Hematopoietic multipotent progenitor cell treated with erythropoietin and hydrocortisone succinate and interleukin-3 and kit ligand, for 4 days (in vitro differentiated cells): ENCODE measurements at regions not wholly inside any gene's neighbourhood (a gene's known extent, or its start where the extent isn't known, plus 50 kb on each side); places are given as distances from the start of the nearest gene placed in this dataset.
"Not testable (repeated sequence)": the region's sequence is repeated elsewhere in the genome, so short reads cannot be mapped to it uniquely, and the experiment has no call there.

Experiments used
- DNase-seq: peaks from one replicate; pipeline ENCODE4 v3.0.0-alpha.2; 2015

GRCh38 chr13:80972857-80973478 is 632.0 kb upstream of the SPRY2 start:
- DNase-seq = no peak

- no peak for DNase-seq
These were observed 624.2 kb upstream of the SPRY2 start for GRCh38 chr13:80965097-80965496.

GRCh38 chr13:80962855-80963254 is 621.9 kb upstream of the SPRY2 start:
- peak; percentile 4 for DNase-seq

- DNase-seq = no peak
These were observed 621.2 kb upstream of the SPRY2 start for GRCh38 chr13:80962173-80962572.

- DNase-seq = no peak
These were observed 616.2 kb upstream of the SPRY2 start for GRCh38 chr13:80957019-80957655.

DNA sequence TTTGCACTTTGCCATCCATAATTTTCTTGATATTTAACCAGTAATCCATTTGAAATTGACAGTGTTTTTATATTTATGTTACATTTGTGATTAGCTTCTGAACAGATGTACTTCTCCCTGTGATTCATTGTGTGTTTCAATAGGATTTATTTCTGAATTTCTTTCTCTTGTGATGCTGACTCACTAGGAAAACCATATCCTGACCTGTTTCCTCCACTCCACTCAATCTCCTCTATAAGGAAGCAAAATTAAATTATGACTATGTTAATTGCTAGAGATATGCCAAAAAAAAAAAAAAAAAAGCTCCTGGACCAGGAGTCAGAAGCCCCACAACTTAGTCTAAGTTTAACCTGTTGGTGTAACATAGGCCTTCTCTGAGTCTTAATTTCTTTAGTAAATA is 614.6 kb upstream of the SPRY2 start:
- no peak for DNase-seq

DNA sequence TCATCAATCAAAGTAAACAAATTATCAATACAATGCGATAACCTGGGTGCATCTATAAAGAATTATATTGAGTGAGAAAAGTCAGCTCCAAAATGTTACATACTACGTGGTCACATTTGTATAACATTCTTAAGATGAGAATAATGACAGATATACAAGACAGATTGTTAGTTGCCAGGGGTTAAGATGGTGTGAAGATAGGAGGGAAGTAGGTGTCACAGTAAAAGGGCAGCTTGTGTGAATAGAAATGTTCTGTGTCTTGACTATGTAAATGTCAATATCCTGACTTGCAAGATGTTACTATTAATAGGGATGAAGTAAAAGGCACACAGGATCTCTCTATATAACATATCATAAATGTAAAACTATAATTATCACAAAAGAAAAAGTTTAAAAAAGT is 611.2 kb upstream of the SPRY2 start:
- DNase-seq = no peak

GRCh38 chr13:80946008-80946802 is 605.3 kb upstream of the SPRY2 start:
- DNase-seq = no peak

DNA sequence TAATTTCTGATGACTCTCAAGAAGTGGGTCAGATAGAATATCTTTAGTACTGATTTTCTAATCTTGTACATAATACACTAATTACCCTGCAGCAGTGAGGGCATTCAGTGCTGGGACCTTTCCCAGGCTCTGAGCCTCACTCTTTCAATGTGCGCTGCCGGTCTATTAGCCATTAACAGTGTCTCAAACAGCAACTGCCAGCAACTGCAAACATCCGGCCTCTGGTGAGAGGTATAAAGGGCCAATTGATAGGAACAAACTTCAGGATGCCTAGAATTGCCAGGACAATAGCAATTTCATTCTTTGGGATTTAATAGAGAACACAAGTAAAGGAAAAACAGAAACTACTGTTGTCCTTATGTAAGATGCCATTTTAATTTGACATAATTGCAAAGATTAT is 604.4 kb upstream of the SPRY2 start:
- DNase-seq = no peak

GRCh38 chr13:80939581-80939980 is 598.7 kb upstream of the SPRY2 start:
- no peak for DNase-seq

DNA sequence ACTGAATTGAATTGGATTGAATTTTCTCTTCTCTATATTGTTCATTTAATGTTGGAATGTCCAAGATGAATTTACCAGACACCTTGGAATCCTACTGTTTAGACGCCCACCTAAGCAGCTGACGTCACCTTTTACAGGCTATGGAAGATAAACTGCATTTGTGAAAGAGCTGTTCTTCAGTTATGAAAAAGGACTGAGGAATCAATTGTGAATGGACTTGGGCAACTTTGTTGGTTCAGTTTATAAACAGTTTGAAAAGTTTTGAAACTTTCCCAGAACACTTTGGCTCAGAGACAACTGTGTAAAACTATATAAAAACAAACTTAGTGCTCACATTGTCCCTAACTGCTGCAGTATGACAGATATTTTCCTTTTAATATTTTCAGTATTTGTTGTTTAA is 590.8 kb upstream of the SPRY2 start:
- DNase-seq = no peak

GRCh38 chr13:80931118-80931517 is 590.2 kb upstream of the SPRY2 start:
- DNase-seq = no peak

GRCh38 chr13:80928241-80928640 is 587.3 kb upstream of the SPRY2 start:
- no peak for DNase-seq

DNA sequence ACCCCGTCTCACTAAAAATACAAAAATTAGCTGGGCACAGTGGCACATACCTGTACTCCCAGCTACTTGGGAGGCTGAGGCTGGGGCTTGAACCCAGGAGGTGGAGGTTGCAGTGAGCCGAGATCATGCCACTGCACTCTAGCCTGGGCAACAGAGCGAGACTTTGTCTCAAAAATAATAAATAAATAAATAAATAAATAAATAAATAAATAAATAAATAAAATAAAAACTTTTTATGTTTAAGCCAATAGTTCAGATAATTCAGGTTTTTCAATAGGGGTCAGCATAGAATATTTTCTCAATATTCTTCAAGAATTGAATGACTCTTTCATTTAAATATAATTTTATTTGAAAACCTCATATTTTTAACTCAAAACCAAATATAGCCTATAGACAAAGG is 585.1 kb upstream of the SPRY2 start:
- DNase-seq = not testable (repeated sequence)

GRCh38 chr13:80924596-80924995 is 583.7 kb upstream of the SPRY2 start:
- DNase-seq = peak; percentile 61

DNA sequence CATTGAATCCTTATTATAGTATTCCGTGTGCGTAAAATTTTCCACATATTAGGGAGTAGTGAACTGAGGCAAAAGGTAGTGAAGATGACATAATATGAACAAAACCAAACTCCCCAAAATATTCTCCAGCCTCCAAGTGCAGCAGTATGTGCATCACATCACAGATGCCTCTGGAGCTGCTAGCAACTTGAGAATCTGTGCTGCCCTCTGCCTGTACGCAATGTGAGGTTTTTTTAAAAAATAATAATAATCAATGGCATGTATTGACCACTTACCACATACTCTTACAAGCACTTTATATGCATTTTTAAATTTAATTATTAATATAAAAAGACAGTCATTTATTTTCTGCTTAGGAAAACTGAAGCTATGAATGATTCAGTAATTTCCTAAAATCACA is 583.0 kb upstream of the SPRY2 start:
- peak; percentile 4 for DNase-seq

GRCh38 chr13:80921971-80922370 is 581.0 kb upstream of the SPRY2 start:
- no peak for DNase-seq

GRCh38 chr13:80921541-80921940 is 580.6 kb upstream of the SPRY2 start:
- DNase-seq = no peak

GRCh38 chr13:80906860-80907259 is 565.9 kb upstream of the SPRY2 start:
- no peak for DNase-seq

DNA sequence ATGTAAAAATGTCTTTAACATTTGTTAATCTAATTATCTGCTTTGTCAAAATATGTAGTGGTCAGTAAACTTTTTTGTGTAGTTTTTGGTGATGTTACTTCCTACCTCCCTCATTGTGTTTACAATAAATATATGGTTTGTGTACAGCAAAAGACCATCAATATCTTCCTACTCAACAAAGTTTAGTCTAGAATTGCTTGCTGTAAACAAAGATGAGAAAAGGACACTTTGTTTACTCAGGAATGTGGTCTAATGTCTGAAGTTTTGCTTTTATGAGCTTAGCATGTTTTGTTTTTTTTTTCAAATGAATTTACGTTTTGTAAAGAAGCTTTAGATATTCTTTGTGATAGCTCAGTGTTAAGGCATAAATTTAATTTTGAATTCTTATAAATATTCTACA is 563.5 kb upstream of the SPRY2 start:
- no peak for DNase-seq

- no peak for DNase-seq
These were observed 563.0 kb upstream of the SPRY2 start for GRCh38 chr13:80903911-80904310.

- DNase-seq = no peak
These were observed 560.6 kb upstream of the SPRY2 start for GRCh38 chr13:80901530-80901929.

GRCh38 chr13:80901111-80901510 is 560.2 kb upstream of the SPRY2 start:
- DNase-seq = no peak

GRCh38 chr13:80900561-80900960 is 559.6 kb upstream of the SPRY2 start:
- DNase-seq = no peak
